Left ventricle myocardium inferior (tissue), 1 donor: ENCODE measurements at regions not wholly inside any gene's neighbourhood (a gene's known extent, or its start where the extent isn't known, plus 50 kb on each side); places are given as distances from the start of the nearest gene placed in this dataset.

Experiments
- DNase-seq: peaks from one replicate; pipeline ENCODE4 v3.0.0-alpha.2; 2020
- H3K27ac ChIP-seq: fragments of 200-600 bp; replicated peaks from 2 replicates; pipeline ENCODE4 v1.8.0; 2021
- H3K27me3 ChIP-seq: fragments of 200-600 bp; 2 replicates; pipeline ENCODE4 v1.8.0; 2021; ENCODE audit warnings: low read depth
- H3K36me3 ChIP-seq: fragments of 200-600 bp; 2 replicates; pipeline ENCODE4 v1.8.0; 2021
- H3K4me1 ChIP-seq: fragments of 200-600 bp; 2 replicates; pipeline ENCODE4 v1.8.0; 2021
- H3K4me3 ChIP-seq: fragments of 200-600 bp; 2 replicates; pipeline ENCODE4 v1.8.0; 2021; ENCODE audit warnings: mild to moderate bottlenecking, moderate library complexity
- H3K9me3 ChIP-seq: fragments of 200-600 bp; replicated peaks from 2 replicates; pipeline ENCODE4 v1.8.0; 2021
- CTCF ChIP-seq: fragments of 200-600 bp; IDR thresholded peaks from 2 replicates; pipeline ENCODE4 v1.8.0; 2021; ENCODE audit warnings: antibody characterized with exemption, mild to moderate bottlenecking, borderline replicate concordance
- intact Hi-C: fragments of 100-400 bp; cut with micrococcal nuclease; formaldehyde crosslinking; loops from one replicate; pipeline ENCODE4 v1.11.0; 2022
- donor health status: DM: no; HTN: yes; CAD: no; lungs with severe emphysema.

- DNase-seq, result no peak
- peak; percentile 89 for TF ChIP-seq CTCF
- Histone ChIP-seq H3K9me3 (no peaks in the 10 kb centered on the region), H3K27ac (no peak overlapping the region), H3K4me1 (peaks cover 22% of the 10 kb centered on the region), H3K36me3 (no peaks in the 10 kb centered on the region), H3K27me3 (peaks cover 12% of the 10 kb centered on the region), H3K4me3 (no peak overlapping the region)
- intact Hi-C loops, result loop anchor here (2.0 to 10.0 kb wide), 2 partner anchors 20 to 134 kb away; no protein-coding TSS in a partner anchor
These were observed 71.2 kb upstream of the FOXK1 start for GRCh38 chr7:4610768-4611467.

GRCh38 chr7:4612237-4612636 lies 69.9 kb upstream of the FOXK1 start:
- intact Hi-C loops, result loop anchor here (10.0 kb wide), 1 partner anchor 133 kb away; no protein-coding TSS in a partner anchor
- Histone ChIP-seq H3K4me1 (peaks cover 22% of the 10 kb centered on the region), H3K4me3 (no peak overlapping the region), H3K27ac (peak overlapping the region; percentile 81), H3K9me3 (no peaks in the 10 kb centered on the region), H3K27me3 (no peaks in the 10 kb centered on the region), H3K36me3 (no peaks in the 10 kb centered on the region)
- DNase-seq, result no peak
- no peak for TF ChIP-seq CTCF

- no peaks in the 10 kb centered on the region for H3K9me3 ChIP-seq
- intact Hi-C loops, result loop anchor here (10.0 kb wide), 1 partner anchor 132 kb away; no protein-coding TSS in a partner anchor
- no peak for TF ChIP-seq CTCF
- H3K4me1 ChIP-seq, result peaks cover 22% of the 10 kb centered on the region
- peak overlapping the region; percentile 81 for H3K27ac ChIP-seq
- H3K27me3 ChIP-seq, result no peaks in the 10 kb centered on the region
- no peaks in the 10 kb centered on the region for H3K36me3 ChIP-seq
- H3K4me3 ChIP-seq, result peak overlapping the region; percentile 57
- DNase-seq, result no peak
These were observed 68.9 kb upstream of the FOXK1 start for GRCh38 chr7:4612939-4613841.

GRCh38 chr7:4613846-4614548 lies 68.1 kb upstream of the FOXK1 start:
- TF ChIP-seq CTCF, result no peak
- Histone ChIP-seq H3K4me1 (peaks cover 22% of the 10 kb centered on the region), H3K4me3 (peak overlapping the region; percentile 57), H3K36me3 (no peaks in the 10 kb centered on the region), H3K27ac (peak overlapping the region; percentile 81), H3K9me3 (no peaks in the 10 kb centered on the region), H3K27me3 (no peaks in the 10 kb centered on the region)
- DNase-seq, result no peak
- intact Hi-C loops, result loop anchor here (10.0 kb wide), 1 partner anchor 131 kb away; no protein-coding TSS in a partner anchor

DNA sequence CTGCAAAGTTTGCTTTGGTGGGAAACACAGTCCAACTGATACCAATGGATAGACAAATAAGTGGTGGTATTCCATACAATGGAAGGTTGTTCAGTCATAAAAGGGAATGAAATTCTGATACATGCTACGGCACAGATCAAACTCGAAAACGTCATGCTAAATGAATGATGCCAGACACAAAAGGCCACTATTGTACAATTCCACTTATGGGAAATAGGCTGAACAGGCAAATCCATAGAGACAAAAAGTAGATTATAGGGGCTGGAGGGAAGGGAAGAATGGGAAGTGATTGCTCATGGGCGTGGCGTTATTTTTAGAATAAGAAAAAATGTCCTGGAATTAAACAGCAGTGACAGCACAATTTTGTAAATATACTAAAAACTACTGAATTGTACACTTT lies 66.0 kb upstream of the FOXK1 start:
- intact Hi-C loops, result loop anchor here (10.0 kb wide), 1 partner anchor 129 kb away; no protein-coding TSS in a partner anchor

More for the DNA sequence above, 66.0 kb upstream of the FOXK1 start:
- DNase-seq, result no peak
- Histone ChIP-seq H3K4me1 (peaks cover 39% of the 10 kb centered on the region), H3K4me3 (no peak overlapping the region), H3K9me3 (no peaks in the 10 kb centered on the region), H3K27me3 (no peaks in the 10 kb centered on the region), H3K27ac (no peak overlapping the region), H3K36me3 (no peaks in the 10 kb centered on the region)
- no peak for TF ChIP-seq CTCF
